Mesenchymal stem cell (in vitro differentiated cells and primary cell): ENCODE measurements at regions not wholly inside any gene's neighbourhood (a gene's known extent, or its start where the extent isn't known, plus 50 kb on each side); places are given as distances from the start of the nearest gene placed in this dataset.
A peak's percentile ranks its signal among the peaks of the same experiment; 100 is the strongest.

Experiments used
- DNase-seq: peaks from one replicate; pipeline ENCODE4 v3.0.0-alpha.2; 2013
- H2AFZ ChIP-seq: one replicate; pipeline ENCODE4 v1.6.1; 2013; ENCODE audit warnings: low read depth, mild to moderate bottlenecking, control low read depth, inconsistent platforms, low read length, moderate library complexity
- H2AK5ac ChIP-seq: 2 replicates; pipeline ENCODE4 v1.6.1; 2013; ENCODE audit warnings: low read length, moderate library complexity, mild to moderate bottlenecking, inconsistent platforms; ENCODE audit not compliant: severe bottlenecking
- H2BK120ac ChIP-seq: one replicate; pipeline ENCODE4 v1.6.1; 2013; ENCODE audit warnings: low read depth, mild to moderate bottlenecking, inconsistent platforms, low read length, moderate library complexity
- H2BK12ac ChIP-seq, 2 experiments: one replicate each; pipeline ENCODE4 v1.6.1; 2013; ENCODE audit warnings: inconsistent platforms in 2 of 2, low read length in 2 of 2, mild to moderate bottlenecking in 2 of 2, moderate library complexity in 2 of 2, control low read depth in 1 of 2
- H2BK15ac ChIP-seq: one replicate; pipeline ENCODE4 v1.6.1; 2013; ENCODE audit warnings: mild to moderate bottlenecking, low read depth, inconsistent platforms; ENCODE audit not compliant: poor library complexity, severe bottlenecking
- H2BK5ac ChIP-seq: 2 replicates; pipeline ENCODE4 v1.6.1; 2013; ENCODE audit warnings: low read depth, mild to moderate bottlenecking, low read length, control low read depth, inconsistent platforms; ENCODE audit not compliant: poor library complexity, severe bottlenecking
- H3K14ac ChIP-seq, 2 experiments: one replicate each; pipeline ENCODE4 v1.6.1; 2013; ENCODE audit warnings: inconsistent platforms in 2 of 2, low read length in 2 of 2, control low read depth in 1 of 2, mild to moderate bottlenecking in 1 of 2, moderate library complexity in 1 of 2
- H3K18ac ChIP-seq, 2 experiments: one replicate each; pipeline ENCODE4 v1.6.1; 2013; ENCODE audit warnings: inconsistent platforms in 2 of 2, low read length in 2 of 2, control low read depth in 1 of 2, low read depth in 1 of 2, mild to moderate bottlenecking in 1 of 2
- H3K23ac ChIP-seq, 2 experiments: one replicate each; pipeline ENCODE4 v1.6.1; 2013; ENCODE audit warnings: inconsistent platforms in 2 of 2, low read length in 2 of 2, mild to moderate bottlenecking in 2 of 2, moderate library complexity in 2 of 2, control low read depth in 1 of 2
- H3K27ac ChIP-seq: 2 replicates; pipeline ENCODE4 v1.5.1; 2013; ENCODE audit warnings: mild to moderate bottlenecking, moderate library complexity, low read length, control low read depth, inconsistent platforms; ENCODE audit not compliant: poor library complexity, severe bottlenecking
- H3K27me3 ChIP-seq, 2 experiments: 2 replicates each; pipeline versions ENCODE4 v1.6.1 to v1.7.0; 2013; ENCODE audit warnings: low read length in 2 of 2, mild to moderate bottlenecking in 2 of 2, moderate library complexity in 2 of 2, control low read depth in 1 of 2, inconsistent platforms in 1 of 2; ENCODE audit not compliant: control insufficient read depth in 1 of 2, insufficient read depth in 1 of 2
- H3K36me3 ChIP-seq, 2 experiments: 2 replicates each; pipeline versions ENCODE4 v1.6.1 to v1.7.0; 2013; ENCODE audit warnings: low read length in 2 of 2, control low read depth in 1 of 2, inconsistent platforms in 1 of 2, low read depth in 1 of 2, mild to moderate bottlenecking in 1 of 2; ENCODE audit not compliant: insufficient read depth in 2 of 2, control insufficient read depth in 1 of 2
- H3K4ac ChIP-seq, 2 experiments: one replicate each; pipeline ENCODE4 v1.6.1; 2013; ENCODE audit warnings: inconsistent platforms in 2 of 2, low read length in 2 of 2, mild to moderate bottlenecking in 2 of 2, moderate library complexity in 2 of 2, control low read depth in 1 of 2, low read depth in 1 of 2
- H3K4me1 ChIP-seq: 2 replicates; pipeline ENCODE4 v1.6.1; 2013; ENCODE audit warnings: low read depth, low read length, control low read depth; ENCODE audit not compliant: control insufficient read depth, insufficient read depth
- H3K4me2 ChIP-seq: 2 replicates; pipeline ENCODE4 v1.6.1; 2013; ENCODE audit warnings: low read length, mild to moderate bottlenecking, inconsistent platforms; ENCODE audit not compliant: poor library complexity, severe bottlenecking
- H3K4me3 ChIP-seq, 2 experiments: 2 replicates each; pipeline versions ENCODE4 v1.5.1 to v1.7.0; 2013; ENCODE audit warnings: low read length in 2 of 2, mild to moderate bottlenecking in 2 of 2, control low read depth in 1 of 2, low read depth in 1 of 2; ENCODE audit not compliant: insufficient read depth in 1 of 2
- H3K79me1 ChIP-seq: replicated peaks from 2 replicates; pipeline ENCODE4 v1.6.1; 2013; ENCODE audit warnings: mild to moderate bottlenecking, control low read depth, low read length, inconsistent platforms; ENCODE audit not compliant: poor library complexity, severe bottlenecking
- H3K9ac ChIP-seq: 2 replicates; pipeline ENCODE4 v1.7.0; 2013; ENCODE audit warnings: mild to moderate bottlenecking, low read length, moderate library complexity
- H3K9me3 ChIP-seq: 2 replicates; pipeline ENCODE4 v1.7.0; 2013; ENCODE audit warnings: mild to moderate bottlenecking, low read length; ENCODE audit not compliant: control insufficient read depth
- H4K8ac ChIP-seq: one replicate; pipeline ENCODE4 v1.6.1; 2013; ENCODE audit warnings: inconsistent platforms, mild to moderate bottlenecking, low read length, moderate library complexity
- H4K91ac ChIP-seq: one replicate; pipeline ENCODE4 v1.6.1; 2013; ENCODE audit warnings: mild to moderate bottlenecking, low read length, inconsistent platforms
- WGBS: methylation state at CpG from one replicate; pipeline ENCODE4 v1.1.7; 2013; ENCODE audit warnings: mixed read lengths; 5-methylcytosine and 5-hydroxymethylcytosine counted together

DNA sequence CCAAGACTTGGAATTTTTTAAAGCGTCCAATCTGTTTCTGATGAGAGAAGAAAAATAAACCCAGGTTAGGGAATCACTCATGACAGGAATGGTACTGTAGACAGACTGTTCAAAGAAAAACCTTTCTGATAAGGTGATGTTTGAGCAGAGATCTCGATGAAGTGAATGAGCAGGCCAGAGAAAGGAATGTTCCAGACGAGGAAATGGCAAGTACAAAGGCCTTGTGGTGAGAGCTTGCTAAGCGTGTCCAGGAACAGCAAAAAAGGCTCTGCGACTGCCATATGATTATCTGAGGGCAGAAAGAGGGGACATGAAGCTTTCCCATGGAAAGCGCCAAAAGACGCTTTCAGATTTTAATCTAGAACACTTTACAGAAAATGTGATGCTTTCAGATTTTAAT lies 458.4 kb upstream of the SOX5 start:
- Histone ChIP-seq H3K79me1 (no peaks in the 10 kb centered on the region), H2BK15ac (no peak overlapping the region), H2AFZ (no peak overlapping the region), H3K4me3 (no peak overlapping the region), H3K23ac (no peak overlapping the region), H3K9me3 (no peaks in the 10 kb centered on the region), H3K14ac (no peak overlapping the region), H2BK5ac (no peak overlapping the region), H3K4ac (no peak overlapping the region), H3K4me1 (no peaks in the 10 kb centered on the region), H2AK5ac (no peak overlapping the region), H4K91ac (no peak overlapping the region), H3K36me3 (peaks cover 0 to 3% of the 10 kb centered on the region in 2 experiments), H3K9ac (no peak overlapping the region), H3K4me2 (no peak overlapping the region), H4K8ac (no peak overlapping the region), H3K27me3 (no peaks in the 10 kb centered on the region), H2BK120ac (no peak overlapping the region), H3K27ac (no peak overlapping the region), H3K18ac (no peak overlapping the region), H2BK12ac (no peak overlapping the region)
- WGBS: 92% methylated on average over 5 of the region's 7 CpGs
- DNase-seq: no peak

DNA sequence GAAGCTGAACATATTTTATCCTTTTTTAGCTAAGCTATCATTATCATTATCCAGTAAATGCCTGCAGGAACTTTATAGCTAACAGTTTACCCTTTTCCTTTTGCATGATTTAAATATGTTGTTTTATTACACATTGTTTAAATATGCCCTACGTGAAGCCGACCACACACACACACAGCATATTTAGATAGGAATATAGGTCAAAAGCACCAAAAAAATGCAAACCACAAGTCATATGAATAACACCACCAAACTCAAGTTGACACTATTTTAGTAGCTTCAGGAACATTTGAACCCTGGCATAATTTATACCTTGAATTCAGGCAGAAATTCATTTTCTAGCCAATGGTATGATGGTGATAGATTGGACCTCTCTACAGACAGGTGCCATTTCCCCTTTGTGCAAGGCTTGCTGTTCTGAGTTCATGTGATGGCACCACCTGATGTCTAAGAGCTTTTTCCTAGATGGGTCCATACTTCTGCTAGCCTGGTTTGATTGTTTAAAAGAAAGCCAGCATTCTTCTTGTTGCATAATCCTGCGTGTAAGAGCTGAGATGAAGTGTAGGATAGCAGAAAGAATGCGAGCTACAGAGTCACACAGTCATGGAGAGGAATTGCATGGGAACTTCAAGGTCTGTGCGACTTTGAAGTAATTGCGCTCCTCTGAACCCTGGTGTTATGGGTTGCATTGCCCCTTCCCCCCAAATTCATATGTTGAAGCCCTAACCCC lies 454.8 kb upstream of the SOX5 start:
- no peaks in the 10 kb centered on the region for H3K27me3 ChIP-seq
- no peaks in the 10 kb centered on the region for H3K9me3 ChIP-seq
- H3K4me1 ChIP-seq: no peaks in the 10 kb centered on the region
- H3K4ac ChIP-seq: no peak overlapping the region
- H2BK12ac ChIP-seq: no peak overlapping the region
- H4K8ac ChIP-seq: no peak overlapping the region
- H4K91ac ChIP-seq: no peak overlapping the region
- H2BK15ac ChIP-seq: no peak overlapping the region
- 82% methylated on average over 6 of the region's 6 CpGs for WGBS
- no peak overlapping the region for H3K23ac ChIP-seq
- H3K36me3 ChIP-seq: peaks cover 0 to 3% of the 10 kb centered on the region in 2 experiments
- H3K4me3 ChIP-seq: no peak overlapping the region
- H3K14ac ChIP-seq: no peak overlapping the region
- H2AFZ ChIP-seq: no peak overlapping the region
- H3K18ac ChIP-seq: no peak overlapping the region
- H3K4me2 ChIP-seq: no peak overlapping the region
- no peak overlapping the region for H3K27ac ChIP-seq
- no peaks in the 10 kb centered on the region for H3K79me1 ChIP-seq
- no peak overlapping the region for H2AK5ac ChIP-seq
- DNase-seq: peak; percentile 84
- no peak overlapping the region for H2BK5ac ChIP-seq
- no peak overlapping the region for H3K9ac ChIP-seq
- H2BK120ac ChIP-seq: no peak overlapping the region

DNA sequence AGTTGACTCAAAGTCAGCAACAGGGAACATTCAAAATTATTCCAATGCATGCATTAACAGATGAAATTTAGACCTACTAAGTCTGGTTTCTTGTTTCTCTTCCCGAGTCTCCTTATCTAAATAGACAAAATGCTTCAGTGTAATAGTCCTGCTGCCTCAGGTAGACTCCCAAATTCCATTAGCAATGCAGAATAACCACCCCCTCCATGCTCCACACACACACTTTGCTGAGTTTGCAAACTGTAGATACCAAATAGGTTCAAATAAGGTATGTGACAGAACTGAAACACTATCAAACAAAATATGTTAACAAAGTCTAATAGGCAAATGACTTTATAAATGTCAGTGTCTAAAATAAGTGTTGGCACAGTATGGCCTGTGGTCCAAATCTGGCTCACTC lies 451.1 kb upstream of the SOX5 start:
- no peaks in the 10 kb centered on the region for H3K9me3 ChIP-seq
- no peaks in the 10 kb centered on the region for H3K27me3 ChIP-seq
- H3K4me2 ChIP-seq: no peak overlapping the region
- H3K4me3 ChIP-seq: no peak overlapping the region
- no peak for DNase-seq
- H2AFZ ChIP-seq: no peak overlapping the region
- H3K14ac ChIP-seq: no peak overlapping the region
- H4K91ac ChIP-seq: no peak overlapping the region
- H3K79me1 ChIP-seq: no peaks in the 10 kb centered on the region
- no peak overlapping the region for H2AK5ac ChIP-seq
- no peak overlapping the region for H3K9ac ChIP-seq
- H2BK15ac ChIP-seq: no peak overlapping the region
- WGBS: 85% methylated on average over 1 of the region's 1 CpG
- no peaks in the 10 kb centered on the region for H3K36me3 ChIP-seq
- no peak overlapping the region for H2BK12ac ChIP-seq
- no peak overlapping the region for H4K8ac ChIP-seq
- no peak overlapping the region for H2BK5ac ChIP-seq
- no peak overlapping the region for H2BK120ac ChIP-seq
- peaks cover 5% of the 10 kb centered on the region for H3K4me1 ChIP-seq
- no peak overlapping the region for H3K27ac ChIP-seq
- H3K18ac ChIP-seq: no peak overlapping the region
- no peak overlapping the region for H3K4ac ChIP-seq
- no peak overlapping the region for H3K23ac ChIP-seq

DNA sequence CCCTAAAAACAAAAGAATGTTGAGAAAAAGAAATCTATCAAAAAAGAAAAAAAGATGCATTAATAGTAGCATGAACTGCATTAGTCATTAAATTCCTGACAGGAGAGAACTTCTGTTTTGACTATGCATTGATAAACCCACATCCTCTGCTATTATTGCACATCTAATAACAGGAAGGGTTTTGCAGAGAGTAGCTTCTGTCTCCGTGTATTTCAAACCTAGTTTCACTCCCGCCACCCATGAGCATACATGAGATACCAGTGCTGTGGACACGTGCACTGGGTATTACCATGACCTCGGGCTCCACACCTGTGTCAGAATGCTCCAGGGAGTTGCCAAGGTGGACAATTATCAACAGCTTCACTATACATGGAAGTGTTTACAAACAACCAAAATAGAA lies 449.1 kb upstream of the SOX5 start:
- WGBS: 92% methylated on average over 4 of the region's 4 CpGs
- H3K27me3 ChIP-seq: no peaks in the 10 kb centered on the region
- no peak overlapping the region for H3K14ac ChIP-seq

More for the DNA sequence above, 449.1 kb upstream of the SOX5 start:
- Histone ChIP-seq H3K9ac (no peak overlapping the region), H2AK5ac (no peak overlapping the region), H3K27ac (no peak overlapping the region), H3K23ac (no peak overlapping the region), H3K18ac (no peak overlapping the region), H2BK5ac (no peak overlapping the region), H2BK120ac (no peak overlapping the region), H3K36me3 (no peaks in the 10 kb centered on the region), H3K9me3 (no peaks in the 10 kb centered on the region), H3K79me1 (no peaks in the 10 kb centered on the region), H2BK12ac (no peak overlapping the region), H4K8ac (no peak overlapping the region), H3K4me2 (no peak overlapping the region), H4K91ac (no peak overlapping the region), H3K4me1 (peaks cover 5% of the 10 kb centered on the region), H3K4me3 (no peak overlapping the region), H2BK15ac (no peak overlapping the region), H3K4ac (no peak overlapping the region), H2AFZ (no peak overlapping the region)
- no peak for DNase-seq
